BE2C (cell line): ENCODE measurements at regions not wholly inside any gene's neighbourhood (a gene's known extent, or its start where the extent isn't known, plus 50 kb on each side); places are given as distances from the start of the nearest gene placed in this dataset.

ENCODE experiments used
- DNase-seq: peaks from one replicate; pipeline ENCODE4 v3.0.0-alpha.2; 2020
- H3K27me3 ChIP-seq: fragments of 250-450 bp; sonication (Bioruptor Pico); 2 replicates; pipeline ENCODE4 v1.5.1; 2020; ENCODE audit warnings: mild to moderate bottlenecking
- H3K36me3 ChIP-seq: fragments of 250-450 bp; sonication (Bioruptor Pico); 2 replicates; pipeline ENCODE4 v1.5.1; 2020; ENCODE audit warnings: mild to moderate bottlenecking
- H3K4me1 ChIP-seq: fragments of 250-450 bp; sonication (Bioruptor Pico); 2 replicates; pipeline ENCODE4 v1.5.1; 2020
- H3K4me3 ChIP-seq: 2 replicates; pipeline ENCODE4 v1.5.1; 2011; ENCODE audit warnings: low read depth, low read length
- H3K9me3 ChIP-seq: fragments of 250-450 bp; sonication (Bioruptor Pico); 2 replicates; pipeline ENCODE4 v1.5.1; 2020
- TF ChIP-seq, protein P1 (sequence below): IDR thresholded peaks from 2 replicates; pipeline ENCODE4 v1.5.1; 2012; ENCODE audit warnings: mild to moderate bottlenecking, low read depth, low read length

DNA sequence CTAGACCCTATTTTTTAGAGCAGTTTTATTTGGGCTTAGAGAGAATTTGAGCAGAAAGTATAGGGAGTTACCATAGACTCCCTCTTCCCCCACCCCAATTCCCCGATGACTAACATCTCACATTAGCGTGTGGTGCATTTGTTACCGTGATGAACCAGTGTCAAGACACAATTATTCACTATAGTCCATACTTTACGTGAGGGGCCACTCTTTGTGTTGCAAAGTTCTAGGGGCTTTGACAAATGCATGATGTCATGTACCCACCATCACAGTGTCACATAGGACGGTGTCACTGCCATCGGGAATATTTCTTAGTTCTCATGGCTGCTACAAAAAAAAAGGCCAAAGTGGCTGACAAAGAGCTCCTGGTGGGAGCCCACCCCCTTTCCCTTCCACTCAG lies 119.1 kb downstream of the PHETA1 start:
- DNase-seq: no peak
- H3K4me3 ChIP-seq: no peak overlapping the region
- no peaks in the 10 kb centered on the region for H3K27me3 ChIP-seq
- no peaks in the 10 kb centered on the region for H3K36me3 ChIP-seq
- H3K9me3 ChIP-seq: no peaks in the 10 kb centered on the region
- peaks cover 6% of the 10 kb centered on the region for H3K4me1 ChIP-seq
- TF ChIP-seq, protein P1, sequence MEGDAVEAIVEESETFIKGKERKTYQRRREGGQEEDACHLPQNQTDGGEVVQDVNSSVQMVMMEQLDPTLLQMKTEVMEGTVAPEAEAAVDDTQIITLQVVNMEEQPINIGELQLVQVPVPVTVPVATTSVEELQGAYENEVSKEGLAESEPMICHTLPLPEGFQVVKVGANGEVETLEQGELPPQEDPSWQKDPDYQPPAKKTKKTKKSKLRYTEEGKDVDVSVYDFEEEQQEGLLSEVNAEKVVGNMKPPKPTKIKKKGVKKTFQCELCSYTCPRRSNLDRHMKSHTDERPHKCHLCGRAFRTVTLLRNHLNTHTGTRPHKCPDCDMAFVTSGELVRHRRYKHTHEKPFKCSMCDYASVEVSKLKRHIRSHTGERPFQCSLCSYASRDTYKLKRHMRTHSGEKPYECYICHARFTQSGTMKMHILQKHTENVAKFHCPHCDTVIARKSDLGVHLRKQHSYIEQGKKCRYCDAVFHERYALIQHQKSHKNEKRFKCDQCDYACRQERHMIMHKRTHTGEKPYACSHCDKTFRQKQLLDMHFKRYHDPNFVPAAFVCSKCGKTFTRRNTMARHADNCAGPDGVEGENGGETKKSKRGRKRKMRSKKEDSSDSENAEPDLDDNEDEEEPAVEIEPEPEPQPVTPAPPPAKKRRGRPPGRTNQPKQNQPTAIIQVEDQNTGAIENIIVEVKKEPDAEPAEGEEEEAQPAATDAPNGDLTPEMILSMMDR: no peak

DNA sequence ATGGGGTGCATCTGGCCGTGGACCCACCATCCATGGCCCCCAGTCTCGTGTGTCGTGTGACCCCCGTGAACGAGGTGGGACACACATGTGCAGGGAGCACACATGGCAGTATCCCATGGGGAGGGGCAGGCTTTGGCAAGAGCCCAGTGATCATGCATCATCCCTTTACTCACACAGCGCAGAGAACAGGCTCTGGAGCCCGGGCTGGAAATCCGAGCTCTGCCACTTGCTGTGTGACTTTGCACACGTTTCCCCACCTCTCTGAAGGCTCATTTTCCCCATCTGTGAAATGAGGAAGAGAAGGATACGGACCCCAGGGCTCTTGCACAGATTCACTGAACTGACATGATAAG lies 119.9 kb downstream of the PHETA1 start:
- TF ChIP-seq, protein P1: no peak
- no peaks in the 10 kb centered on the region for H3K36me3 ChIP-seq
- H3K27me3 ChIP-seq: no peaks in the 10 kb centered on the region
- DNase-seq: peak; percentile 24
- H3K4me1 ChIP-seq: peaks cover 9% of the 10 kb centered on the region
- H3K4me3 ChIP-seq: no peak overlapping the region
- peaks cover 2% of the 10 kb centered on the region; the same call in 1 of the 2 replicates for H3K9me3 ChIP-seq

DNA sequence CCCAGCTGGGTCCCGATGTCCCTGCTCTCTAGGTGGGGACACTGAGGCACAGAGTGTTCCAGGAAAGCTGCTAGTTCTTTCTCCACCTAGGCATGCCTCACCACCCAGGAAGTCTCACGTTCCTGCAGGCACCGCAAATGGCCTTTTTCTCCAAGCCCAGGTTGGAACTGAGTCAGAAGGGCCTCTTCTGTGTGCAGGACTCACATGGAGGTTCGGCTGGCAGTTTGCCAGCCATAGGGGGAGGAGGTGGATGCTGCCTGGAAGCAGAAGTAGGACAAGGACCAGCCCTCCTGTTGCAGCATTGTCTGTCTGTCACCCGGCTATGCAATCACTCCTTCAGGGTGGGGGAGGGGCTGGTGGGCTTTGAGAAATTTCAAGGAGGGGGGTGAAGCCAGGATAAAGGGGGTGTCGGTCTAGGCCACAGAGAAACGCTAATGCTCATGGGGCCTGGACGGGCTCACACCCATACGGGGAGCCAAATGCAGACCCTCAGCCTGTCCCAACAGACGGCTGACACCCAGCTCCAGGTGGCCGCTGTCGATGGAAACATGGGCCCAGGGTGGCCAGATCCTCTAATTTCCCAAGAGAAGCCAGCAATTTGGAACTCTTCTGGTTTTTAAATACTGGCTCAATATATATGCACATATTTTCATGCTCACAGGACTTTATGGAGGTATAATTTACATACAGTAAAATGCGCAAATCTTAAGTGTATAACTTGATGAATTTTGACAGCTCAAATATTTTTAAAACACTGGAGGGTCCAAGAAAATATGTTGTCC lies 120.5 kb downstream of the PHETA1 start:
- Histone ChIP-seq H3K9me3 (peaks cover 2% of the 10 kb centered on the region; the same call in 1 of the 2 replicates), H3K4me1 (peaks cover 9% of the 10 kb centered on the region), H3K4me3 (no peak overlapping the region), H3K36me3 (no peaks in the 10 kb centered on the region), H3K27me3 (no peaks in the 10 kb centered on the region)
- TF ChIP-seq, protein P1: no peak
- DNase-seq: peak; percentile 77

DNA sequence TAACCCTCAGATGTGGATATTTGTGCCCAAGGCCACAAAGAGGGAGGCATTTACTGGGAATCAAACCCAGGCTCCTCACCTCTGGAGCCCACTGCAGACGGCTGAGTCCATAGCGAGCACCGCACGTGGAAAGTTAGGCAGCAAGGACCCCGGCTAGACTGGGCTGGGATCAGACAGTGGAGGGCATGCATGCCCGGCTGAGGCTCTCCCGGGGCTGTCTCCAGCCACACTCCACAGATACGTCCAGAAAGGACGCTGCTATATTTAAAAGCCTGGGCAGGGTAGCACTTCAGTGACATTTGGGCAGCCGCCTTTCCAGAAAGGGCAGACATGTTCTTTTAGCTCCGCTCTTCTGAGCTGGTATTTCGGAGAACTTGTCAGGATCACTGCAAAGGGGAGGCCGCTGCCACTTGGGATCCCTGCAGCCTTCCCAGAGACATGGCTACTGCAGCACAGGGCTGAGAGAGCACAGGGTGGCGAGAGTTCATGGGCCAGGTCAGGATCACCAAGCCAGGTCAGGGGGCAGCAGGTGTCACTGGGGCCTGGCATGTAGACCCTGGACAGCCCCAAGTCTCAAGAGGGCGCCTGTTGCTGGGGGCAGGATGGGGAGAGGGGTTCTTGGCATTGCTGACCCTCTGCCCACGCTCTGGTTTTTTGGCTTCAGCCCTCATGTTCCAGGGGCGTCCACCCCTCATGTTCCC lies 121.7 kb downstream of the PHETA1 start:
- no peak for DNase-seq
- TF ChIP-seq, protein P1: no peak
- Histone ChIP-seq H3K9me3 (peaks cover 2% of the 10 kb centered on the region; the same call in 1 of the 2 replicates), H3K4me1 (peaks cover 9% of the 10 kb centered on the region), H3K36me3 (no peaks in the 10 kb centered on the region), H3K27me3 (no peaks in the 10 kb centered on the region), H3K4me3 (no peak overlapping the region)

DNA sequence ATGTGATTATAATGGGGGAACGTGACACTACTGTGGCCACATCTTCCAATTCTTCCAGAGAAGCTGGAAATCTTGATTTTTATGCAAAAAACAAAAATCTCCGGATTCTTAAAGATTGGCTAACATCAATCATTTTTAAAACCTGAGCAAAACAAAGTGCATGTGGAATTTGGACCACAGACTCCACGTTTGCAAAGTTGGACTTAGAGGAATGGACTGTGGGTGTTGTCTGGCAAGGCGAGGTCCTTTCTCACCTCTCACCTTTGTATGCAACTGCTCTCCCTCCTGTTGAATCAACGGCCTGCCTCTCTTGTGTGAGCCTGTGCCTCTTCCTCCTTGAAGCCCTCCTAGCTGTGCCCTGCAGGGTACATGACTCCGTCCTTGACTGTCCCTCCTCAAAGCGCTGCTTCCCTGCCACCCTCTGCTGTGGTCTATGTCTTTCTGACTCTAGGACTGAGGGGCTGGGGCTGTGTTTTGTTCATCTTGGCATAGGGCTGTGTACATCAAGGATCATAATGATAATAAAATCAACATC lies 122.4 kb downstream of the PHETA1 start:
- peaks cover 9% of the 10 kb centered on the region for H3K4me1 ChIP-seq
- no peak overlapping the region for H3K4me3 ChIP-seq
- peaks cover 2% of the 10 kb centered on the region; the same call in 1 of the 2 replicates for H3K9me3 ChIP-seq
- TF ChIP-seq, protein P1: no peak
- DNase-seq: no peak
- no peaks in the 10 kb centered on the region for H3K36me3 ChIP-seq
- no peaks in the 10 kb centered on the region for H3K27me3 ChIP-seq
